ENCODE measurements at regions not wholly inside any gene's neighbourhood (a gene's known extent, or its start where the extent isn't known, plus 50 kb on each side); places are given as distances from the start of the nearest gene placed in this dataset.
"Not testable (repeated sequence)": the region's sequence is repeated elsewhere in the genome, so short reads cannot be mapped to it uniquely, and the experiment has no call there.

DNA sequence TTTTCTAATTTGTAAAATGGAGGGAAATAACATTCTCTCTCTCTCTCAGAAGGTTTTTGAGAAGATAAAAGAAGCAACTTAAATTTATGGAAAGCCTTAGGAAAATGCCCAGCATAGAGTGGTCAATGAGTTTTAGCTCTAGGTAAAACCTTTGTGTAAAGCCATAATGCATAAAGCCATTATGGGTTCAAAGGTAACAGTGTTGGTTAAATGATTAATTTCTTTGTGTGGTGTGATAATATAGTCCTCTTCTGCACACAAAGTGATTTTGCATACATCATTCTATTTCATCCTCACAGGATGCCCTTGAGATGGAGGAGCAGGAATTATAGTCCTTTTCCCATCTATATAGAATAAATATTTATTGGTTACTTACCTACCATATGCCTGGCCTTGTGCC, 602.9 kb downstream of the CSNK1G3 start:
- no peak overlapping the region for H3K4me3 ChIP-seq (ENCODE audit: low read length in 2 of 2)
- H3K27ac ChIP-seq (ENCODE audit: low read depth in 2 of 2, low read length in 2 of 2), result no peak overlapping the region
- H3K4me1 ChIP-seq (ENCODE audit: control insufficient read depth in 2 of 2, insufficient read depth in 2 of 2, low read length in 2 of 2), result no peaks in the 10 kb centered on the region
- no peaks in the 10 kb centered on the region for H3K36me3 ChIP-seq (ENCODE audit: control insufficient read depth in 2 of 2, insufficient read depth in 2 of 2, low read length in 2 of 2)
- H3K9me3 ChIP-seq (ENCODE audit: control insufficient read depth in 2 of 2, low read length in 2 of 2), result no peaks in the 10 kb centered on the region
- no peaks in the 10 kb centered on the region for H3K27me3 ChIP-seq (ENCODE audit: control insufficient read depth in 2 of 2, insufficient read depth in 2 of 2, low read length in 2 of 2)
- H3K9ac ChIP-seq (ENCODE audit: low read depth in 1 of 2, low read length in 2 of 2), result no peak overlapping the region

DNA sequence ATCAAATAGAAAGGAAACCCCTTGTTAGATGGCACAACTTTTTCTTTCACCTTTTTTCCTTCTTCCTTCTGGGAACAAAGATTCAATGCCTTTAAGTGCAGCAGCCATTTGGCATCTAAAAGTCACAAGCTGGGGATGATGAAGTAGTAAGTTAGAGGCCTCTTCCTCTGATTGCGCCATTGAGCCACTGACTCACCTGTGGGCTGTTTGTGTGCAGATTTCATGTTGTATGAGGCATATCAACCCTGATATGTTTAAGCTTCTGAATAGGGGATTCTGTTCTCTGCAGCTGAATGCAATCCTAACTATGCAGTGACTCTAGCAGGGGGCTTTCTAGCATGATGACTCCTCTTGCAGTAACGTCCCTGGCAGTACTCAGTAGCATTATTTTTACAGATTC, 599.9 kb downstream of the CSNK1G3 start:
- no peak overlapping the region for H3K27ac ChIP-seq (ENCODE audit: low read depth in 2 of 2, low read length in 2 of 2)
- H3K9me3 ChIP-seq (ENCODE audit: control insufficient read depth in 2 of 2, low read length in 2 of 2), result no peaks in the 10 kb centered on the region
- no peaks in the 10 kb centered on the region for H3K4me1 ChIP-seq (ENCODE audit: control insufficient read depth in 2 of 2, insufficient read depth in 2 of 2, low read length in 2 of 2)
- H3K4me3 ChIP-seq (ENCODE audit: low read length in 2 of 2), result no peak overlapping the region
- H3K36me3 ChIP-seq (ENCODE audit: control insufficient read depth in 2 of 2, insufficient read depth in 2 of 2, low read length in 2 of 2), result no peaks in the 10 kb centered on the region
- no peaks in the 10 kb centered on the region for H3K27me3 ChIP-seq (ENCODE audit: control insufficient read depth in 2 of 2, insufficient read depth in 2 of 2, low read length in 2 of 2)
- no peak overlapping the region for H3K9ac ChIP-seq (ENCODE audit: low read depth in 1 of 2, low read length in 2 of 2)

- Histone ChIP-seq H3K9ac (ENCODE audit: low read depth in 1 of 2, low read length in 2 of 2) (no peak overlapping the region), H3K4me3 (ENCODE audit: low read length in 2 of 2) (no peak overlapping the region), H3K36me3 (ENCODE audit: control insufficient read depth in 2 of 2, insufficient read depth in 2 of 2, low read length in 2 of 2) (no peaks in the 10 kb centered on the region), H3K27ac (ENCODE audit: low read depth in 2 of 2, low read length in 2 of 2) (no peak overlapping the region), H3K9me3 (ENCODE audit: control insufficient read depth in 2 of 2, low read length in 2 of 2) (no peaks in the 10 kb centered on the region), H3K4me1 (ENCODE audit: control insufficient read depth in 2 of 2, insufficient read depth in 2 of 2, low read length in 2 of 2) (no peaks in the 10 kb centered on the region), H3K27me3 (ENCODE audit: control insufficient read depth in 2 of 2, insufficient read depth in 2 of 2, low read length in 2 of 2) (no peaks in the 10 kb centered on the region)
Observed at GRCh38 chr5:124110942-124111341, 599.0 kb downstream of the CSNK1G3 start.

DNA sequence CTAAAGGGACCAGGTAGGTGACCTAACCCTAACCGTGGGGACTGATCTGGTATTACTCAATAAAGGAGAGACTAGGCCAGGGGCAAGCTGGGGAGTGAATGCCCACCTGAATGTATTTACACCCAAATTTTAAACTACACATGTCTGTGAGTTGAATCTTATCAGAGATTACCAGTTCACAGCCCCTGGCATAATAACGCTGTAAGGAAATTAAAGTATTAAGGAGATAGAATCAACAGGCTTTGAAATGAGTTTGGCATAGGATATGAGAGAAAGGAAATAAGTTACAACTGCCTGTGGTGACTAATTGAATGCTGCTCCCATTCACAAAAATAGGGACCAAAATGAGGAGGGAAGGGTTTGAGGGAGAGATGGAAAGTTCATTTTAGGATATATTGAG, 593.3 kb downstream of the CSNK1G3 start:
- no peaks in the 10 kb centered on the region for H3K36me3 ChIP-seq (ENCODE audit: control insufficient read depth in 2 of 2, insufficient read depth in 2 of 2, low read length in 2 of 2)
- no peaks in the 10 kb centered on the region for H3K9me3 ChIP-seq (ENCODE audit: control insufficient read depth in 2 of 2, low read length in 2 of 2)
- no peak overlapping the region for H3K4me3 ChIP-seq (ENCODE audit: low read length in 2 of 2)
- H3K9ac ChIP-seq (ENCODE audit: low read depth in 1 of 2, low read length in 2 of 2), result no peak overlapping the region
- H3K27ac ChIP-seq (ENCODE audit: low read depth in 2 of 2, low read length in 2 of 2), result no peak overlapping the region
- H3K4me1 ChIP-seq (ENCODE audit: control insufficient read depth in 2 of 2, insufficient read depth in 2 of 2, low read length in 2 of 2), result no peaks in the 10 kb centered on the region
- no peaks in the 10 kb centered on the region for H3K27me3 ChIP-seq (ENCODE audit: control insufficient read depth in 2 of 2, insufficient read depth in 2 of 2, low read length in 2 of 2)

GRCh38 chr5:124104821-124105220, 592.8 kb downstream of the CSNK1G3 start:
- no peak overlapping the region for H3K27ac ChIP-seq (ENCODE audit: low read depth in 2 of 2, low read length in 2 of 2)
- H3K9ac ChIP-seq (ENCODE audit: low read depth in 1 of 2, low read length in 2 of 2), result no peak overlapping the region
- no peaks in the 10 kb centered on the region for H3K36me3 ChIP-seq (ENCODE audit: control insufficient read depth in 2 of 2, insufficient read depth in 2 of 2, low read length in 2 of 2)
- no peaks in the 10 kb centered on the region for H3K9me3 ChIP-seq (ENCODE audit: control insufficient read depth in 2 of 2, low read length in 2 of 2)
- no peaks in the 10 kb centered on the region for H3K4me1 ChIP-seq (ENCODE audit: control insufficient read depth in 2 of 2, insufficient read depth in 2 of 2, low read length in 2 of 2)
- no peak overlapping the region for H3K4me3 ChIP-seq (ENCODE audit: low read length in 2 of 2)
- no peaks in the 10 kb centered on the region for H3K27me3 ChIP-seq (ENCODE audit: control insufficient read depth in 2 of 2, insufficient read depth in 2 of 2, low read length in 2 of 2)

GRCh38 chr5:124104344-124104743, 592.4 kb downstream of the CSNK1G3 start:
- Histone ChIP-seq H3K27ac (ENCODE audit: low read depth in 2 of 2, low read length in 2 of 2) (no peak overlapping the region), H3K9ac (ENCODE audit: low read depth in 1 of 2, low read length in 2 of 2) (no peak overlapping the region), H3K9me3 (ENCODE audit: control insufficient read depth in 2 of 2, low read length in 2 of 2) (no peaks in the 10 kb centered on the region), H3K27me3 (ENCODE audit: control insufficient read depth in 2 of 2, insufficient read depth in 2 of 2, low read length in 2 of 2) (no peaks in the 10 kb centered on the region), H3K4me3 (ENCODE audit: low read length in 2 of 2) (no peak overlapping the region), H3K36me3 (ENCODE audit: control insufficient read depth in 2 of 2, insufficient read depth in 2 of 2, low read length in 2 of 2) (no peaks in the 10 kb centered on the region), H3K4me1 (ENCODE audit: control insufficient read depth in 2 of 2, insufficient read depth in 2 of 2, low read length in 2 of 2) (no peaks in the 10 kb centered on the region)

- no peaks in the 10 kb centered on the region for H3K9me3 ChIP-seq (ENCODE audit: control insufficient read depth in 2 of 2, low read length in 2 of 2)
- H3K4me1 ChIP-seq (ENCODE audit: control insufficient read depth in 2 of 2, insufficient read depth in 2 of 2, low read length in 2 of 2), result no peaks in the 10 kb centered on the region
- no peak overlapping the region for H3K4me3 ChIP-seq (ENCODE audit: low read length in 2 of 2)
- H3K27ac ChIP-seq (ENCODE audit: low read depth in 2 of 2, low read length in 2 of 2), result no peak overlapping the region
- no peaks in the 10 kb centered on the region for H3K27me3 ChIP-seq (ENCODE audit: control insufficient read depth in 2 of 2, insufficient read depth in 2 of 2, low read length in 2 of 2)
- no peaks in the 10 kb centered on the region for H3K36me3 ChIP-seq (ENCODE audit: control insufficient read depth in 2 of 2, insufficient read depth in 2 of 2, low read length in 2 of 2)
- H3K9ac ChIP-seq (ENCODE audit: low read depth in 1 of 2, low read length in 2 of 2), result no peak overlapping the region
Observed at GRCh38 chr5:124103671-124104070, 591.7 kb downstream of the CSNK1G3 start.

- not testable (repeated sequence) for H3K27me3 ChIP-seq (ENCODE audit: control insufficient read depth in 2 of 2, insufficient read depth in 2 of 2, low read length in 2 of 2); H3K27ac ChIP-seq (ENCODE audit: low read depth in 2 of 2, low read length in 2 of 2); H3K9ac ChIP-seq (ENCODE audit: low read depth in 1 of 2, low read length in 2 of 2); H3K36me3 ChIP-seq (ENCODE audit: control insufficient read depth in 2 of 2, insufficient read depth in 2 of 2, low read length in 2 of 2); H3K9me3 ChIP-seq (ENCODE audit: control insufficient read depth in 2 of 2, low read length in 2 of 2); H3K4me3 ChIP-seq (ENCODE audit: low read length in 2 of 2); H3K4me1 ChIP-seq (ENCODE audit: control insufficient read depth in 2 of 2, insufficient read depth in 2 of 2, low read length in 2 of 2)
Observed at GRCh38 chr5:124103056-124103455, 591.1 kb downstream of the CSNK1G3 start.

GRCh38 chr5:124102486-124102885, 590.5 kb downstream of the CSNK1G3 start:
- no peak overlapping the region for H3K27ac ChIP-seq (ENCODE audit: low read depth in 2 of 2, low read length in 2 of 2)
- no peak overlapping the region for H3K9ac ChIP-seq (ENCODE audit: low read depth in 1 of 2, low read length in 2 of 2)
- no peaks in the 10 kb centered on the region for H3K9me3 ChIP-seq (ENCODE audit: control insufficient read depth in 2 of 2, low read length in 2 of 2)
- H3K4me3 ChIP-seq (ENCODE audit: low read length in 2 of 2), result no peak overlapping the region
- H3K36me3 ChIP-seq (ENCODE audit: control insufficient read depth in 2 of 2, insufficient read depth in 2 of 2, low read length in 2 of 2), result no peaks in the 10 kb centered on the region
- no peaks in the 10 kb centered on the region for H3K27me3 ChIP-seq (ENCODE audit: control insufficient read depth in 2 of 2, insufficient read depth in 2 of 2, low read length in 2 of 2)
- H3K4me1 ChIP-seq (ENCODE audit: control insufficient read depth in 2 of 2, insufficient read depth in 2 of 2, low read length in 2 of 2), result no peaks in the 10 kb centered on the region

- no peaks in the 10 kb centered on the region for H3K4me1 ChIP-seq (ENCODE audit: control insufficient read depth in 2 of 2, insufficient read depth in 2 of 2, low read length in 2 of 2)
- H3K9me3 ChIP-seq (ENCODE audit: control insufficient read depth in 2 of 2, low read length in 2 of 2), result no peaks in the 10 kb centered on the region
- H3K36me3 ChIP-seq (ENCODE audit: control insufficient read depth in 2 of 2, insufficient read depth in 2 of 2, low read length in 2 of 2), result no peaks in the 10 kb centered on the region
- H3K27ac ChIP-seq (ENCODE audit: low read depth in 2 of 2, low read length in 2 of 2), result no peak overlapping the region
- no peaks in the 10 kb centered on the region for H3K27me3 ChIP-seq (ENCODE audit: control insufficient read depth in 2 of 2, insufficient read depth in 2 of 2, low read length in 2 of 2)
- H3K9ac ChIP-seq (ENCODE audit: low read depth in 1 of 2, low read length in 2 of 2), result no peak overlapping the region
- H3K4me3 ChIP-seq (ENCODE audit: low read length in 2 of 2), result no peak overlapping the region
Observed at GRCh38 chr5:124093658-124094057, 581.7 kb downstream of the CSNK1G3 start.

- no peaks in the 10 kb centered on the region for H3K4me1 ChIP-seq (ENCODE audit: control insufficient read depth in 2 of 2, insufficient read depth in 2 of 2, low read length in 2 of 2)
- H3K9me3 ChIP-seq (ENCODE audit: control insufficient read depth in 2 of 2, low read length in 2 of 2), result no peaks in the 10 kb centered on the region
- H3K27ac ChIP-seq (ENCODE audit: low read depth in 2 of 2, low read length in 2 of 2), result no peak overlapping the region
- H3K27me3 ChIP-seq (ENCODE audit: control insufficient read depth in 2 of 2, insufficient read depth in 2 of 2, low read length in 2 of 2), result no peaks in the 10 kb centered on the region
- H3K36me3 ChIP-seq (ENCODE audit: control insufficient read depth in 2 of 2, insufficient read depth in 2 of 2, low read length in 2 of 2), result no peaks in the 10 kb centered on the region
- H3K4me3 ChIP-seq (ENCODE audit: low read length in 2 of 2), result no peak overlapping the region
- H3K9ac ChIP-seq (ENCODE audit: low read depth in 1 of 2, low read length in 2 of 2), result no peak overlapping the region
Observed at GRCh38 chr5:124090115-124090514, 578.1 kb downstream of the CSNK1G3 start.

Measured in mucosa of rectum (tissue), 2 donors.